ENCODE measurements at regions not wholly inside any gene's neighbourhood (a gene's known extent, or its start where the extent isn't known, plus 50 kb on each side); places are given as distances from the start of the nearest gene placed in this dataset.

GRCh38 chr5:8457187-8458037 is 588.5 kb downstream of the MTRR start (continued):
- TF ChIP-seq PBX3 (CRISPR knock-in tag; IDR thresholded peaks at IDR 0.05; ENCODE audit: borderline replicate concordance), result no peak
- TF ChIP-seq ASH2L (IDR thresholded peaks at IDR 0.05; ENCODE audit: insufficient read length, low read depth, low read length), result no peak
- TF ChIP-seq ELF1 (CRISPR knock-in tag; IDR thresholded peaks at IDR 0.05), result no peak
- peak; percentile 24 for TF ChIP-seq CBX1 (IDR thresholded peaks at IDR 0.05; ENCODE audit: low read depth)
- no peak for TF ChIP-seq ZNF629 (CRISPR knock-in tag; conservative IDR thresholded peaks at IDR 0.05)
- no peak for TF ChIP-seq ZBTB10 (CRISPR knock-in tag; IDR thresholded peaks at IDR 0.05; ENCODE audit: borderline replicate concordance)
- TF ChIP-seq HNRNPK (IDR thresholded peaks at IDR 0.05; ENCODE audit: low read depth, low read length, poor library complexity, severe bottlenecking), result no peak
- no peak for TF ChIP-seq ZNF18 (CRISPR knock-in tag; IDR thresholded peaks at IDR 0.05; ENCODE audit: insufficient replicate concordance)
- TF ChIP-seq FOSL2 (CRISPR knock-in tag; IDR thresholded peaks at IDR 0.05), result peak; percentile 90
- no peak for TF ChIP-seq PTBP1 (IDR thresholded peaks at IDR 0.05; ENCODE audit: low read depth, low read length, poor library complexity, severe bottlenecking)
- TF ChIP-seq ZFP37 (CRISPR knock-in tag; IDR thresholded peaks at IDR 0.05; ENCODE audit: borderline replicate concordance), result no peak
- TF ChIP-seq PHF21A (CRISPR knock-in tag; IDR thresholded peaks at IDR 0.05), result peak; percentile 44; the same call in 1 of the 2 replicates
- TF ChIP-seq ZNF609 (CRISPR knock-in tag; IDR thresholded peaks at IDR 0.05; ENCODE audit: borderline replicate concordance), result no peak
- no peak for TF ChIP-seq ZFP1 (CRISPR knock-in tag; IDR thresholded peaks at IDR 0.05)
- TF ChIP-seq EEA1 (CRISPR knock-in tag; IDR thresholded peaks at IDR 0.05; ENCODE audit: borderline replicate concordance), result no peak
- TF ChIP-seq TARDBP (CRISPR knock-in tag; IDR thresholded peaks at IDR 0.05), result peak; percentile 45; the same call in 1 of the 2 replicates
- TF ChIP-seq ZNF792 (CRISPR knock-in tag; IDR thresholded peaks at IDR 0.05), result no peak
- TF ChIP-seq ZKSCAN8 (CRISPR knock-in tag; IDR thresholded peaks at IDR 0.05; ENCODE audit: borderline replicate concordance), result no peak
- TF ChIP-seq ZNF253 (CRISPR knock-in tag; IDR thresholded peaks at IDR 0.05; ENCODE audit: borderline replicate concordance), result no peak
